AG10803 (cell line): ENCODE measurements at regions not wholly inside any gene's neighbourhood (a gene's known extent, or its start where the extent isn't known, plus 50 kb on each side); places are given as distances from the start of the nearest gene placed in this dataset.
"Not testable (repeated sequence)": the region's sequence is repeated elsewhere in the genome, so short reads cannot be mapped to it uniquely, and the experiment has no call there.

Experiments used
- DNase-seq: peaks from one replicate; pipeline ENCODE4 v3.0.0; 2010; ENCODE audit warnings: low read depth
- H3K4me3 ChIP-seq: 2 replicates; pipeline ENCODE4 v1.5.1; 2011; ENCODE audit warnings: mild to moderate bottlenecking, low read length, control low read depth
- CTCF ChIP-seq: conservative IDR thresholded peaks from 2 replicates; pipeline ENCODE4 v1.5.1; 2011; ENCODE audit warnings: mild to moderate bottlenecking, low read length, control low read depth, inconsistent platforms

GRCh38 chr17:56724664-56725063 lies 109.1 kb downstream of the C17orf67 start:
- no peak for TF ChIP-seq CTCF
- no peak for DNase-seq
- H3K4me3 ChIP-seq, result no peak overlapping the region

GRCh38 chr17:56725144-56725543 lies 108.6 kb downstream of the C17orf67 start:
- no peak for DNase-seq
- TF ChIP-seq CTCF, result no peak
- H3K4me3 ChIP-seq, result no peak overlapping the region

GRCh38 chr17:56727876-56728617 lies 105.7 kb downstream of the C17orf67 start:
- TF ChIP-seq CTCF, result no peak
- DNase-seq, result no peak
- H3K4me3 ChIP-seq, result no peak overlapping the region

- not testable (repeated sequence) for H3K4me3 ChIP-seq, DNase-seq
These were observed 102.6 kb downstream of the C17orf67 start for GRCh38 chr17:56731096-56731495.

GRCh38 chr17:56733833-56734232 lies 99.9 kb downstream of the C17orf67 start:
- H3K4me3 ChIP-seq, result no peak overlapping the region
- DNase-seq, result no peak
- TF ChIP-seq CTCF, result no peak

GRCh38 chr17:56735842-56736241 lies 97.9 kb downstream of the C17orf67 start:
- no peak for DNase-seq
- no peak for TF ChIP-seq CTCF
- no peak overlapping the region for H3K4me3 ChIP-seq

GRCh38 chr17:56737421-56738161 lies 96.1 kb downstream of the C17orf67 start:
- no peak overlapping the region for H3K4me3 ChIP-seq
- TF ChIP-seq CTCF, result no peak
- DNase-seq, result peak; percentile 68
